Globus pallidus (tissue), 1 donor: ENCODE measurements at regions not wholly inside any gene's neighbourhood (a gene's known extent, or its start where the extent isn't known, plus 50 kb on each side); places are given as distances from the start of the nearest gene placed in this dataset.
"Not testable (repeated sequence)": the region's sequence is repeated elsewhere in the genome, so short reads cannot be mapped to it uniquely, and the experiment has no call there.

Experiments used
- DNase-seq: peaks from one replicate; pipeline ENCODE4 v3.0.0-alpha.2; 2015; ENCODE audit warnings: low spot score

DNA sequence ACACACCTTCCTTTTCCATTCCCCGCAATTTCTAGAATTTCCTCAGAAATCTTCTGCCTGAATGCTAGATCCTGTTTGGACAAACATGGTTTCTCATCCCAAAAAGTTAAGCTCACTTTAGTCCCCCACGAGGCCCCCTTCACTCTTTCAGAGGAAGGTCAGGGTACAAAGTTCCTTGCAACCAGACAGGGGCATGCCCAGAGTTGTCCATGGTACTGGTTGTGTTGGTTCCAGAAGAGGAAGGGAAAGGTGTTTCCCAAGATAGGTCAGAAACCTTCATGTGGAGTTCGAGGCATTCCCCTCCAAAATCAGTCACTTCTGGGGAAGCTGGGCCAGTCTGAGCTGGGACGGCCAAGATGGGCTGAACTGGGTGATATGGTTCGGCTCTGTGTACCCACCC lies 167.6 kb upstream of the MAFB start:
- DNase-seq: no peak

- DNase-seq: no peak
Observed at GRCh38 chr20:40860487-40860902, 168.1 kb upstream of the TOP1 start.

- no peak for DNase-seq
Observed at GRCh38 chr20:40861427-40862008, 167.1 kb upstream of the TOP1 start.

GRCh38 chr20:40863355-40863919 lies 165.2 kb upstream of the TOP1 start:
- no peak for DNase-seq

GRCh38 chr20:40864470-40864869 lies 164.2 kb upstream of the TOP1 start:
- DNase-seq: no peak

- DNase-seq: no peak
Observed at GRCh38 chr20:40865095-40865494, 163.5 kb upstream of the TOP1 start.

DNA sequence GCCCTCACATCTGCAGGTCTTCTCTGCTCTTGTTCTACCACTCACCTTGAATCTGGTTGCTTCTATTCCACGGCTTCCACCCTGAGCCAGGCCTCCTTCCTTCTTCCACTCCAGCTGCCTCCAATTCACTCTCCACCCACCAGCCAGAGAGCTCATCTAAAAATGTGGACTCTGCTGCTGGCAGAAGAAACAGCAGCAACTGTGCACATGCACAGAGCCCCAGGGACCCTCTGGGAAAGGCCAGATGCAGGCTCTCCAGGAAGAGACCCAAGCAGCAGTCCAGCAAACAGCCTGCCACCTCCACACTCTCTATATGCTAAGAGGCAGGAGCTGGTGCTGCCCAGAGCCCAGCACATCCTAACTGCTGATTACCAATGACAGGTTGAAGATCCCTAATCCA lies 162.6 kb upstream of the TOP1 start:
- DNase-seq: no peak

DNA sequence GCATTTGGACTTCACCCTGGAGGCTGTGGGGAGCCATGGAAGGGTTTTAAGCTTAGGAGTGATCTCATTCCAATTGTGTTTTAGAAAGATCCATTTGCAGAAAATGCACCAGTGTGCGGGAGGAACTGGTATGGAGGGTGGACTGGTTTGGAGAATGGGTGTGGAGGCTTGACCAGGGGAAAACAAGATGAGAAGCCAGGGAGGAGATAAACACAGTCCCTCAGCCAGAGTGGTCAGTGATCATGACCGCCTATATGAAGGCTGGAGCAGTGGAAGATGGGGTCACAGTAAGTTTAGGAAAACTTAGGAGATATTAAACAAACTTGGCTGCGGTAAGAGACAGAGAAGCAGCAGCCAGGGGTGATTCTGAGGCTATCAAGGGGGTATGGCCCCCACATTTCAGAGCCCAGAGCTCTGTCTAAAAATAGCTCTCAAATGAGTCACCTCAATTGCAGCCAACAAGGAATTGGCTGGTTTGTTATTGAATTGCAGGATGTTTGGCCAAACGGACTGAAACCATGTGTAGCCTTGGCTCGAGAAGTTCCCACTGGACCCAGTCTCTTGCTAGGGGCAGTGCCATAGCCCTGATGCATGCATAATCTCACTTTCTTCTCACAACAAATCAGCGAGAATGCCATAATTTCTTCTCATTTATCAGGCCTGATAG lies 159.9 kb upstream of the TOP1 start:
- DNase-seq: peak; percentile 62

DNA sequence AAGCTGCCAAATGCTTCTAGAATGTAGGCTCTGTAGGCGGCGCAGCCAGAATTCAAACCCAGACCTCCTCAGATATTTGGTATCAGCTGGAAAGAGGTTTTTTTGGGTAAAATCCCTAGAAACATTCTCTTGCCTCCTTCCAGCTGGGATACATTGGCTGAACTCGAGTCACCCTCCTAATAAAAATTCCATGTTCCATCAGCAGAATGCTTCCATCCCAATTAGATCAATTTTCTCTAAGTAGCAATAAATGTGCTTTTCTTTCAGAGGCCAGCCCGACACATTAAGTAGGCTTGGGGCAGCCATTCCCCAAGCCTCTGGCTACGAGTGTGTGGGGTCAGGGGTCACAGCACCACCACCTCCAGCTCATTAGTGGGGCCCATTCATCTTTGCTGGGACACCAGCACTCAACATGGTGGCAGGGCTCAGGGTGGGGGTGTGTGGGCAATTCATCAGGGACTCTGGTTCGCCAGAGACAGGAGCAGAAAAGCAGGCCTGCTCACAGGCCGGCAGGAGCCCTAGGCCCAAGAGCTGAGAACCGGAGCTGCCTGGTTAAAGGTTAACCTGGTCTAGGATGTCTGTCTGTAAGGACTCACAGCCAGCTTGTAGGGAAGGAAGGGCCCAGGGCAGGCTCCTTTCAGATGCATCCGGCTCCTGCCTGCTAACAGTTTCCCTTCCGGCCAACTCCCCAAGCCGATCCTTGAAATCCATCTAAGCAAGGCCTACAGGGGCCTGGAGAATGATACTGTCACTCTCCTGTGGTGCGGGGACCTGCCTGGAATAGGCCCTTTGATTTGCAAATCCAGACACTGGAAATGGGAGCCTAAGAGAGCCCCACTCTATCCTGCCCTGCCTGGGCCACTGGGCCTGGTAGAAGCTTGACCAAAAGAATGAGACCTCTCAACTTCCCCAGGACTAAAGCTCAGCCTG lies 159.1 kb upstream of the TOP1 start:
- DNase-seq: no peak

DNA sequence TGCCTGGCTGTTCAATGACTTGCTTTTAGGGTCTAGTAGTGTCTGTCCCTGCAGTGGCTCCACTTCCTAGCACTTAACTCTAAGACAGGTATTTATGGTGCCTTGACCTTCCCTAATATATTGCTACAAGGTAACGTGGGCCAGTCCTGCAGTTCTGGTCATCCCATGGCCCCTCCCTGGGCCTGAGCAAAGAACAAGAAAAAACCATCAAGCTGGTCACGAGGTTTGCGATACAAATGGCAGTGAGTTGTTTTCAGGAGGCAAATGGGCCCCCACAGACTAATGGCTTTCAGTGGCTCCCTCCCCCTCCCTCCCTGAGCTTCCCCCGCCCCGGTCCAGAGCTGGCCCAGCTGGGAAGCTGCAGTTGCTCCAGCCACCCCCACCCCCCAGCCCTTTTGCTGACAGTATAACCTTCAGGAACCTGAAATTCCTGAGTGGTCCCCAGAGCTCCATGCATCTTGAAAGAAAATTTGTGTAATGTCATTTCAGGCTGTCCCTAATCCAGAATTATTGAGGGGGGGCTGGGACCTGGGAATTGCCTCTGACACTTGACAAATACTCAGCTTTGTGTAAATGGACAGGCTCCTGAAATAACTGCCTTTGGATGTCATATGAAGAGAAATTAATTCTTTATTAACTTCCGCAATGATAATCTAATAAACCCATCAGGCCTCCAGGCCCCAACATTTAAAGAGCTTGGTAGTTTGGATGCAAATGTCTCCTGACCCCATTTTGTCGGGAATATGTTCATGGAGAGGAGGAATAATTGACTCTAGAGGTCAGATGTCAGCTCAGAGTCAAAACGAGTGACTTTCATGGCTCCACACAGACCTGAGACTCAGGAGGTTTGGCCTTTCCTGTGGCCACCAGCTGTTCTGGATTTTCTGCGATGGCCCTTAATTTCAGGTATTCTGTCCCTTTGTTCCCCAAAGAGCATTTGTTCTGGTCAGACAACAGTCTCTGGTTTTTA lies 153.2 kb upstream of the TOP1 start:
- DNase-seq: no peak

DNA sequence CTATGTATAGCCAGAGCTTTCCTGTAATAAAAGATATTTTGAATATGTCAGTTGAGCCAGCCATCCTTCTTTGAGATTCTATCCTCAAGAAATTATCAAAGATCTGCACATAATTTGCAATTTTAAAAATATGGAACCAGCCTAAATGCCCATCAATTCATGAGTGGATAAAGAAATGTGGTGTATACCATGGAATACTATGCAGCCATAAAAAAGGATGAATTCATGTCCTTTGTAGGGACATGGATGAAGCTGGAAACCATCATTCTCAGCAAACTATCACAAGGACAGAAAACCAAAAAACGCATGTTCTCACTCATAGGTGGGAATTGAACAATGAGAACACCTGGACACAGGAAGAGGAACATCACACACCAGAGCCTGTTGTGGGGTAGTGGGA lies 150.5 kb upstream of the TOP1 start:
- DNase-seq: not testable (repeated sequence)

DNA sequence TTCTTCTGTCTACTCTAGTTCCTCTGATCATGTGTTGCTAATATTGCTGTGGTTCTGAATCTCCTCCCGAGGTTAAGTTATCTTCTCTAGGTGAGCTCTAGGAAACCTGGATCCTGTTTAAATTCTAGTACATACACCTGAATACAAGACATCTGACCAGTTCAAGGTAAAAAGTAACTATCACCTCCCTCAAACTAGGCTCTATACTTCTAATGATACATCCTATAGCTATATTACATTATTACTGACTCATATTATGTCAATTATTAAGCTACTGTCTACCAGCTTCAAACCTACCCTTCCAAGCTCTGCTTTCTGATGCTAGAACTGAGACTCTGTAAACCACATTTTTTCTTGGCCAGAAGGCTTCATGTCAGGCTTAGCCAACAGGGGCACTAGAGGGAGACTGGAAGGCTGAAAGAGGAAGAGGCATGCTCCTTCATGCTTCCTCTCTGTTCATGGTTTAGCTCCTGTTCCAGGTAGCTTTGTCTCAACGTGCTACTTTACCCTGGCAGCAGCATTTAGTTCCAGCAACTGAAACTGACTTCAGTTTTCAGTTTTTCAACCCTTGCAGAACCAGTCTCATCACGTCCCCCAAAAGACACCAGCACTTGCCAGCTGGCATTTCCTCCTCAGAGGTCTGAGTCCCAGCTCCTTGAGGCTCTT lies 148.4 kb upstream of the TOP1 start:
- DNase-seq: no peak

GRCh38 chr20:40880729-40881109 lies 147.9 kb upstream of the TOP1 start:
- DNase-seq: no peak

DNA sequence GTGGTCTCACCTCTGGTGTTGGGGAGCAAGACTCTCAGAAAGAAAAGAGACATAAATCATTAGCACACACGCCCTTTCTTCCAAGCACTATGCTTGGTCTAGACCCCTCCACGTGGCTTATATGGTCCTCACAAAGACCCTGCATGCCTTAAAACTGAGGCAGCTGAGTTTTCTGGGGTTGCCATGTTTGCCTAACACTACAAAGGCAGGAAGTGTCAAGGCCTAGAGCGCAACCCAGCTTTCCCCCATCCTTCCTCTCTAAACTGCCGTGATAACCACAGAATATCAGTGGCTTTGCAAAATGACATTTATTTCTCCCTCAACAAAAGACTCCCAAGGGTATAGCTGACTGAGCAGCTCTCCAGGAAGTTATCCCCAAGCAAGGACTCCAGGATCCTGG lies 146.5 kb upstream of the TOP1 start:
- DNase-seq: no peak

DNA sequence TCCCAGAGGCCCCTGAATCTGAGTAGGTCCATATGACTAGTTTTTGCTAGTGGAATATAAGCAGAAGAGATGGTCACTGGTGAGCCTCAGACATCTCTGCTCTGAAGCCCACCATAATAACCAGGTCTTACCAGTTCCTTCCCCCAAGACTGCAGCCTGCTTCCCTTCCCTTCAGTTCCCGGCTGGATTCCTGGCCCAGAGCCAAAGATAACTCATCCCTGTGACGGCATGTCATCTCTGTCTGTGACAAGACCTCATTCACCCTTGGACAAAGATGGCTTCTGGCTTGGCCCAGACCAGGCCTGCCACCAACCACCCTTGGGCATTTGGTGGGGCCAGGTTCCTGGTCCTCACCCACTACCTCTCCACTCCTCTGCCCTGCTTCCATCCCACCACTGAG lies 145.5 kb upstream of the TOP1 start:
- DNase-seq: no peak

DNA sequence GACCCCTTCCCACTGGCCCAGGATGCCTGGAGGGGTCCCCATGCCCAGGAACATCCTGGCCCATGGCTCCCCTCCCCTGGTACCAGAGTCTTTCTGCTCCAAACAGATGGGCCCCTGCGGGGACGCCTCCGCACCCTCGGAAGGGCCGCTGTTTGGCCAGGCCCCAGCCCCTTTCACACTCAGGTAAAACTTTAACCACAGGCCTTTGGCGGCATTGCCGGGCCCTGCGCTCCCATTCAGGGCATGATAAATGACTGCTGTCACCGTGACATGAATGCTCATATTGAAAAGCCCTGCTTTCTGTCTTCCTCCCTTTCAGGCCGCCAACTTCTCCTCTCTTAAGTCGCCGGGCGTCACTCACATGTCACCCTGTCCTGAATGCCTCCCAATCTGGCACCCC lies 141.5 kb upstream of the TOP1 start:
- DNase-seq: no peak

DNA sequence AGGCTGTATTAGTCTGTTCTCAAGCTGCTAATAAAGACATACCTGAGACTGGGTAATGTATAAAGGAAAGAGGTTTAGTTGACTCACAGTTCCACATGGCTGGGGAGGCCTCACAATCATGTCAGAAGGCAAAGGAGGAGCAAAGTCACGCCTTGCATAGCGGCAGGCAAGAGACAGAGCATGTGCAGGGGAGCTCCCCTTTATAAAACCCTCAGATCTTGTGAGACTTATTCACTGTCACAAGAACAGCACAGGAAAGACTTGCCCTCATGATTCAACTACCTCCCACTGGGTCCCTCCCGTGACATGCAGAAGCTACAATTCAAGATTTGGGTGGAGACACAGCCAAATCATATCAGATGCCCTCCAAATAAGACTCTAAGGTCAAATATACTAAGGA lies 139.4 kb upstream of the TOP1 start:
- not testable (repeated sequence) for DNase-seq

DNA sequence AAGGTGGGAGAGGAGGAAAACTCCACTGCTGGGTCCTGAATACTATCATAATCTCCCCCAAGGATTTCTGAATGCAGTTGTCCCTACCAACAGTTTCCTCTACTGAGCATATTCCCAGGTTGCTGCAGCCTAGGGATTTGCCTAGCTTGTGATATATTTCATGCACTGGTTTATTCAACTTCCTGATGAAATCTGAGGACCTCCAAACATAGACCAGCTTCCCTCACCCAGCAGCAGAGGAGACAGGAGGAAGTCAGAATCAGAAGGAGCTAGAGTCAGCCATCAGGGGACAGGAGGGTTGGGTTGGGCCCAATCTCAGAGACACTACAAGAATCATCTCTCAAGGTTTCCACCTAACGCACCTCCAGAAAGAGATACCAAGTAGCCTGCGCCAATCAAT lies 138.4 kb upstream of the TOP1 start:
- DNase-seq: no peak

- DNase-seq: no peak
Observed at GRCh38 chr20:40890635-40891034, 138.0 kb upstream of the TOP1 start.

DNA sequence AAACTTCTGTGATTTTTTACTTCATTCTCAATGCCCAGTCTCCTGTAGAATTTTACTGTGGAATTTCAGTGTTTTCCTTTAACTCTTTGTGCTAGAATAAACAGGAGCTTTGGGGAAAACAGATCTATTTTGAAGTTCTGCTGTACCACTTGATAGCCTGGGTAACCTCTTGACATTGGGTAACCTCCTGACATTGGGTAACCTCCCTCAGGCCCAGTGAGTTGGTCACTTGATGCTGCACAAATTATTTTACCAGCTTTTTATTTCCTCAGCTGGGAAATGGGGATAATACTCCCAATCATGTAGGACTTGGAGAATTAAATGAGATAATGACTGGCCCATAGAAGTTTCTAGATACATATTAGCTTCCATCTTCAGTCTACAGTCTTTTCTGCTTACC lies 137.3 kb upstream of the TOP1 start:
- DNase-seq: no peak

DNA sequence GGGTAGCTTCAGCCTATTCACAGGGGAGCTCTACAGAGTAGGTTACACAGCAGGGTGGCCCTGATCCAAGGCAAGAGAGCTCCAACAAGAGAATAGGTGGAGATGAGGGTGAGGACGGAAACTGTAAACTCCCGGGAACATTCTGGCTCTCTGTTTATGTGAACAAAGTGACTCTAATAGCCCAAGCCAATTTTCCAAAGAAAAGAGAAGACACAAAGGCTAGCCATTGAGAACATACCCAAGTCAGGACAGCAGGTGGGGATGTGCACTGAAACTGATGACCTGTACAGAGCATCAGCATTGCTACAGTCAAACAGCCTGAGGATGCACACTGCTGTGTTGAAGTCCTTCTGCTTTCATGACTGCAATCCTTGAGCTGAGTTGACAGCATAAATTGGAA lies 136.0 kb upstream of the TOP1 start:
- DNase-seq: no peak
